Activated T-cell treated with anti-CD3 and anti-CD28 coated beads, Interleukin-2, amount 50 U/mL, for 4 hours (primary cell): ENCODE measurements at regions not wholly inside any gene's neighbourhood (a gene's known extent, or its start where the extent isn't known, plus 50 kb on each side); places are given as distances from the start of the nearest gene placed in this dataset.

Source experiments
- ATAC-seq, 2 donors: fragments of 200-7000 bp; cut with Tn5 transposase; one replicate each; pipeline ENCODE4 v1.10.0; 2021
- DNase-seq: peaks from one replicate; pipeline ENCODE4 v3.0.0-alpha.2; 2020
- H3K27me3 Mint-ChIP-seq: one replicate; pipeline ENCODE4 v1.8.0; 2021; ENCODE audit warnings: low read depth, mixed read lengths
- H3K36me3 Mint-ChIP-seq: one replicate; pipeline ENCODE4 v1.8.0; 2022; ENCODE audit warnings: mixed read lengths; ENCODE audit not compliant: insufficient read depth
- H3K4me1 Mint-ChIP-seq: one replicate; pipeline ENCODE4 v1.8.0; 2021; ENCODE audit warnings: low read depth, mixed read lengths
- H3K4me3 Mint-ChIP-seq: one replicate; pipeline ENCODE4 v1.8.0; 2021; ENCODE audit warnings: mild to moderate bottlenecking, moderate library complexity, mixed read lengths
- H3K9me3 Mint-ChIP-seq: one replicate; pipeline ENCODE4 v1.8.0; 2021; ENCODE audit warnings: mixed read lengths

DNA sequence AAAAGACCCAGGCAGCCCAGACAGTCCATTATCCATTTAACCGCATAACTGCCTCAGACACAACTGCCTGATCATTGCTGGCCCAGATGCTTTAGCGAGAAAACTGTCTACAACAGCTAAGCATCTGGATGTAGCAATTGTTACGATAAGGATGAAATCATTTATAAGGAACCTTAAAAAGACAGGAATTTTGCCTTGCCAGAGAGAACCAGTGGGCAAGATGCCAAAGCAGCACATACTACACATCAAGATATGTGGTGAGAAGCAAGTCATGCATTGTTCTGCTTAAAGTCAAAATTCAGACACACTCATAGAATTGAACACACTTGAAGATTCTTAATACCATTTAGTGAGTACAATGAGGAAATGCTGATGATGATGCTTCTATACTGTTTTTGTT is 1525.3 kb downstream of the CDH8 start:
- H3K4me1 Mint-ChIP-seq: no peaks in the 10 kb centered on the region
- H3K9me3 Mint-ChIP-seq: peaks cover 18% of the 10 kb centered on the region
- H3K4me3 Mint-ChIP-seq: no peak overlapping the region
- no peaks in the 10 kb centered on the region for H3K27me3 Mint-ChIP-seq
- H3K36me3 Mint-ChIP-seq: no peaks in the 10 kb centered on the region
- no peak for ATAC-seq
- no peak for DNase-seq

DNA sequence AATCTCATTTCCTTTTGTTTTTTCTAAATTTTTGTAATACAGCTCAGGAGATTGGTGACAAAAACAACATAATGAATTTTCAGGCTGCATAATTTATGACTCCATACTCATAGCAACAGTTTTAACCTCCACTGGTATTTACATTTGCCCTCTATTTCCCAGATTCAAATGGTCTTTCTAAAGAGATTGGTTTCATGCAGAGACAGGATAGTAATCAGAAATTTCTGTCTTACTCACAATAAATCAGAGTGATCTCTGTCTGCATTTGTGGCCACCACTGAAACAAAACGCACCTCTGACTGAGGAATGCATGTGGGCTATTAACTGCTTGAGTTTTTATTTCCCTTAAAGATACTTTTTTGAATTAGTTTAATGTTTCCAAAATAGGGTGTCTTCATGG is 1526.0 kb downstream of the CDH8 start:
- no peaks in the 10 kb centered on the region for H3K4me1 Mint-ChIP-seq
- ATAC-seq: no peak
- H3K9me3 Mint-ChIP-seq: peaks cover 18% of the 10 kb centered on the region
- no peaks in the 10 kb centered on the region for H3K27me3 Mint-ChIP-seq
- H3K4me3 Mint-ChIP-seq: no peak overlapping the region
- DNase-seq: no peak
- H3K36me3 Mint-ChIP-seq: no peaks in the 10 kb centered on the region

DNA sequence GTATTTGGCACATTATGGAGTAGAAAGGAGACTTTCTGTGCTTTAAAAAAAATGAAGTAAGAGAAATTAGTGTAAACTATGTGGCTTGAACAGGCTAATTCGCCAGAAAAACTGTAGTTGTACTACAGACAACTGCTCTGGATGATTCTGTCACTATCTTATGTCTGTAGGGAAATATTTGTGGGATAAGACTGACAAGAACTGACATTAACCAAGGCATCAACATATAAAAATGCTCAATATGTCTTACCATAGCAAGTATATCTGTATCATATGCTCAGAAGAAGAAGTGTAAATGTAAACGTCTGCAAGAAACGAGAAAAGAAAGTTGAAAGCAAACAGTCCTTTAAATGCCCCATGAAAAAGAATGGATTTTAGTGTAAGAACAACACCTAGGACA is 1545.0 kb downstream of the CDH8 start:
- Mint-ChIP-seq H3K36me3 (no peaks in the 10 kb centered on the region), H3K4me1 (no peaks in the 10 kb centered on the region), H3K4me3 (no peak overlapping the region), H3K27me3 (no peaks in the 10 kb centered on the region), H3K9me3 (peaks cover 16% of the 10 kb centered on the region)
- DNase-seq (no peak), ATAC-seq (no peak)

DNA sequence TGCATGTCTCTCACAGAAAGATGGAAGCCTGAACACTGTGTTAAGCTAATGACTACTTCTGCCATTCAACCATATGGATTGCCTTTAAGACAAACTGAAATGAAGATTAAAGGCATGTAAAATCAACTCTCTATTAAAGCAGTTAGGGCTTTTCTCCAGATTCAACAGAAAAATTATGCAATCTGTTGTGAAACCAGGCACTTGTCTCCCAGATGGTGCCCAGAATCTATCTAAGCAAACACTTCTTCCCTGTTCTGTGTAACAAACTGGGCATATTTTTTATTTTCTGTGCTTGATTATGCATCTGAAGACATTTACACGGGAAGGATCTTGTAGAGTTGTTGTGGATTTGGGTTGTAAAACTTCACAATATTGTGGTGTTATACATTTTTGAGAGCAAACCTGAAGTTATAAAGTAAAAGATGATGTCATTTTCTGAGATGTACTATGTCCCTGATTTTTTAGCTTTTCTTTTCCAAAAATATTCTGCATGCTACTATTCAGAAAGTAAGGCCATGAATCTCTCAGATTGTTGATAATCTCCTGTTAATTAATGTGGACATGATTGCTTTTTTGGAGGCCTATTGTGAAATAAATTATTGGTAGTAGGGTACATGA is 1550.3 kb downstream of the CDH8 start:
- DNase-seq: no peak

DNA sequence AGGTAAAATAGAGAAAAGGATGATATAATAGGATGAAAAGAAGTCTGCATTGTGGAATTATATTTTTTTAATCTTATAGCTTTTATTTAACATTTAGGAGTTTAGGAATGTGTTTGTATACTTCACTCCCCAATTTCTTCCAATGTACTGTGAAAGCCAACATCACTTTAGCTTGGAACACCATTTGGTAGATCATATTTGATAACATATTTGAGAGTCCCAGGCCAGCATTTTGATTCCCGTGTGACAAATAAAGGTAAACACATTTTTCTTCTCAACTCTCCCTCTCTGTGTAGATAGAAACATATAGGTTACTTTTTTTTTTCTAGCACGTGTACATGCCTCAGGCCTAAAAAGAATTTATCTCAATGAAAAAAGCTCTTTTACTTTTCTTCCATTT is 1551.3 kb downstream of the CDH8 start:
- no peak for DNase-seq
- no peaks in the 10 kb centered on the region for H3K36me3 Mint-ChIP-seq
- no peaks in the 10 kb centered on the region for H3K27me3 Mint-ChIP-seq
- no peak for ATAC-seq
- H3K4me1 Mint-ChIP-seq: no peaks in the 10 kb centered on the region
- H3K4me3 Mint-ChIP-seq: no peak overlapping the region
- H3K9me3 Mint-ChIP-seq: peaks cover 6% of the 10 kb centered on the region

More for the DNA sequence above, 1550.3 kb downstream of the CDH8 start:
- no peaks in the 10 kb centered on the region for H3K27me3 Mint-ChIP-seq
- no peak for ATAC-seq
- peaks cover 9% of the 10 kb centered on the region for H3K9me3 Mint-ChIP-seq
- H3K4me3 Mint-ChIP-seq: no peak overlapping the region
- H3K4me1 Mint-ChIP-seq: no peaks in the 10 kb centered on the region
- H3K36me3 Mint-ChIP-seq: no peaks in the 10 kb centered on the region

DNA sequence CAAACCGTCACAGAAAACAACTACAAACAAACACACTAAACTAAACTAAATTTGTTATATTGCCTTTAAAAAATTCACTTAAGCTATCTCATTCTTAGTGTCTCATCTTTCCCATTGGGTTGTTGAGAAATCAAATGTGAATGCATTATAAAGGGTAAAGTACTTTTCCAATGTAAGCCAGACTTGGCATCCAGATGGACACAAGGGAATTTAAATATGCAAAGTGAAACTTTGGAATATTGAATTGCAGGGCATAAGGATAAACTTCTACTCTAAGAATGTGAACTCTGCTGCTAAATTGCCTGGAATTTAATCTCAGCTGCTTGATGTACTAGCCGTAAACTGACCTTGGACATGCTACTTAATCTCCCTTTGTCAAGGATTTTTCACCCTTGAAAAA is 1554.6 kb downstream of the CDH8 start:
- ATAC-seq: no peak
- no peak for DNase-seq
- Mint-ChIP-seq H3K9me3 (peaks cover 13% of the 10 kb centered on the region), H3K4me3 (no peak overlapping the region), H3K36me3 (no peaks in the 10 kb centered on the region), H3K4me1 (no peaks in the 10 kb centered on the region), H3K27me3 (no peaks in the 10 kb centered on the region)

DNA sequence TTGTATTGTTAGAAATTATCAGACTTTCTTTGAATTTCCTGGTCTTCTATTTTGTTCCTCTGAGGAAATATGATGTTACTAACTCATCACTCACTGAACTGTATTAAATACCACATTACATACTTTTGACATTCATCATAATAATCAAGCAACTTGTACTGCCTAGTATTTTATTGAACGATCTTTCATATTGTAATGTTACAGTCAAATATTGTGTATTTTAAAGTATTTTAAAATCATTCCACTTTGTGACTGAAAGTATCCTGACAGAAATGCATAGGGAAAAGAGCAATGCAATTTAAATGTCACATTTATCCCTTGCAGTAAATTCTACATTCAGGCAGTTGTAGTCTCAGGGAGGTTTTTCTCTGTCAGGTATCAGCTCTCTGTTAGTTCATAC is 1557.4 kb downstream of the CDH8 start:
- ATAC-seq (no peak), DNase-seq (no peak)
- Mint-ChIP-seq H3K36me3 (no peaks in the 10 kb centered on the region), H3K9me3 (peaks cover 11% of the 10 kb centered on the region), H3K27me3 (no peaks in the 10 kb centered on the region), H3K4me1 (no peaks in the 10 kb centered on the region), H3K4me3 (no peak overlapping the region)

DNA sequence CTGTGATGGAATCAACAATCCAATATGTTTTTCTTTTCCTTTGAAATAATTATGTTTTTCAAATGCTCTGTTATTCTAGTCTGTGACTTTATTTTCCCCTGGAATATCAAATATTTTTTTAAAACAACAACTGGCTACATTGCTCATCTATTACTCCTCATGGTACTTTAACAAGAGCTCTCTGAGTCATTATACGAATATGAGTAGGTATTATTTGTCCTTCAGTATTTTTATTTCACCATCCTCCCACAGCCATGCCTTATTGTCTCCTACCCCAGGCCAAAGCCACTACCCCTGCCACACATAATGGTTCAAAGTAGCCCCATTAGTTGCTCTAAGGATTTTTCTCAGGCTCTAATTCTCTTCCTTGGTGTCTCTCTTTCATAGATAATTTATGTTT is 1572.3 kb downstream of the CDH8 start:
- Mint-ChIP-seq H3K4me3 (no peak overlapping the region), H3K4me1 (no peaks in the 10 kb centered on the region), H3K36me3 (no peaks in the 10 kb centered on the region), H3K27me3 (no peaks in the 10 kb centered on the region), H3K9me3 (peaks cover 29% of the 10 kb centered on the region)
- ATAC-seq (no peak), DNase-seq (no peak)

DNA sequence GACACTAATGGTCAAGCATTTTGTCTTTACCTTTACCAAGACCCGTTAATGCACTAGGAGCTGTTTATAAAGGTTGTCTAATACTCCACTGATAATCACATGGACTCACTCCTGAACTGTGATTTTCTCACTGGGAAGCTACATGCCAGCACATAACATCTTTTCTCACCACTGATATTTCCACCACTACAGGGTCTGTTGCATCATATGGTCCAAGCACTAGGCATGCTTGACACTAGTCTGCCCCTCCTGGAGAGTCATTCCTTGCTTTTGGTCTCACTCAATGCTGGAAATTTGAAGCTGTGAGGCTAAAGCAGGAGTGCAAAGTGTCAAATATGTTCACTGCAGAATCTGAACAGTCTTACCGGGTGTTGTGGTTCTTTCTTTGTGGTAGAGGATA is 1576.8 kb downstream of the CDH8 start:
- no peaks in the 10 kb centered on the region for H3K4me1 Mint-ChIP-seq
- ATAC-seq (no peak), DNase-seq (no peak)
- no peak overlapping the region for H3K4me3 Mint-ChIP-seq
- no peaks in the 10 kb centered on the region for H3K27me3 Mint-ChIP-seq
- H3K9me3 Mint-ChIP-seq: peaks cover 14% of the 10 kb centered on the region
- no peaks in the 10 kb centered on the region for H3K36me3 Mint-ChIP-seq

DNA sequence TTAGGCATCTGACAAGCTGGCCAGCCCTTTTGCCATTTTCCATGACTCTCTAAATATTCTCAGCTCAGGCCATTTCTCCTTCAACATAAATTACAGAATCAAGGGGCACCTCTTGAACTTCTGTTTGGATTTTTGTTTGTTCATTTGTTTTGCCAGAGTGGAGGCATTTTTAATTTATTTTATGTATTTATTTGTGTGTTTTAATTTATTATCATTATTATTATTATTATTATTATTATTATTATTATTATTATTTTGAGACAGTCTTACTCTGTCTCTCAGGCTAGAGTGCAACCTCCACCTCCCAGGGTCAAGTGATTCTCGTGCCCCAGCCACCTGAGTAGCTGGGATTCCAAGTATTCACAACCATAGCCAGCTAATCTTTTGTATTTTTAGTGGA is 1578.0 kb downstream of the CDH8 start:
- H3K4me1 Mint-ChIP-seq: no peaks in the 10 kb centered on the region
- H3K36me3 Mint-ChIP-seq: no peaks in the 10 kb centered on the region
- no peak for DNase-seq
- H3K27me3 Mint-ChIP-seq: no peaks in the 10 kb centered on the region
- ATAC-seq: no peak
- H3K4me3 Mint-ChIP-seq: no peak overlapping the region
- peaks cover 17% of the 10 kb centered on the region for H3K9me3 Mint-ChIP-seq

DNA sequence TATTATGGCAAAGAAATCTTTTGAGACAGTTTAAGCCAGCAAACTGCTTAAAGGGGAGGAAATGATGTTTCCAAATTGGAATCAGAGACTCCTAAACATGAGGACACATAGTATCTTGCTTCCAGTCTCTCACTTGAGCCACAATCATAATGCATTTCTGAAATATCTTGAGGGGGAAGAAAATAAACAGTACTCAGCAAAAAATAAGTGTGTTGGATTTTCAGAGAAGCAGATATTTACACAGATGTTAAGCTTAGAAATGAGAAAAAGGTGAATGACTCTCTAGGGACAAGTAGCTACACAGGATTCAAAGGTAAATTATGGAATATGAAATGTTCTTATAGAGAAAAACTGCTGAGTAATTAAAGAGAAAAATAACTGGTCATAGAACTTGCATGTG is 1583.6 kb downstream of the CDH8 start:
- Mint-ChIP-seq H3K4me1 (no peaks in the 10 kb centered on the region), H3K4me3 (no peak overlapping the region), H3K9me3 (peaks cover 6% of the 10 kb centered on the region), H3K27me3 (no peaks in the 10 kb centered on the region), H3K36me3 (no peaks in the 10 kb centered on the region)
- ATAC-seq (no peak), DNase-seq (no peak)

DNA sequence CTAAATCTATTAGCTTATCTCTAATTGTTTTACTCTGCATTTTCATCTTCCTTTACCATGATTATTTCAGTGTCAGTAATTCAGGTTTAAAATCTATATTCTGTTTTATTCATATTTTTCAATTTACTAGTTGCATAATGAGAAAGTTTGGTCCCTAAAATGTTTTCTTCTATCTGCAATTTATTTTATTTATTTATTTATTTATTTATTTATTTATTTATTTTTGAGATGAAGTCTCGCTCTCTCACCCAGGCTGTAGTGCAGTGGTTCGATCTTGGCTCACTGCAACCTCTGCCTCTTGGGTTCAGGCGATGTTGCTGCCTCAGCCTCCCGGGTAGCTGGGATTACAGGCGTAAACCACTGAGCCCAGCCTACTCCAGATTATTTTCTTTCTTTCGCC is 1597.3 kb downstream of the CDH8 start:
- ATAC-seq (no peak), DNase-seq (no peak)
- Mint-ChIP-seq H3K9me3 (peaks cover 15% of the 10 kb centered on the region), H3K4me1 (no peaks in the 10 kb centered on the region), H3K4me3 (no peak overlapping the region), H3K36me3 (no peaks in the 10 kb centered on the region), H3K27me3 (no peaks in the 10 kb centered on the region)

DNA sequence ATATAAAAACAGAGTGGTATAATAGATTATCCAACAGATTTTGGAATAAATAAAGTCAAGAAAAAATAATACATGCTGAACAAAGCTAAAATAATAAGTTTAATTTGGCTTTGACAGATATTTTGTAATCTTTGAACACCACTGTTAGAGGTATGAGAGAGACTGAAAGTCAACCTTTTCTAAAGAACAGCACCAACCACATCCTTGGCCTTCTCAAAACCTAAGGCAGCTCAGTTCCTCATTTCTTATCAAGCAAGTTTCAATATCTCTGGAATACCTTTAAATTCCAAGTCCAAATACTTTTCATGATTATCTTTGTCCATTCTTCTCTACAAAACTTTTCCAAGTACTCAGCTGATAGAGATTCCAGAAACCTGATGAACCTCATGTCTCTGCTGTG is 1603.8 kb downstream of the CDH8 start:
- no peaks in the 10 kb centered on the region for H3K36me3 Mint-ChIP-seq
- no peak overlapping the region for H3K4me3 Mint-ChIP-seq
- peaks cover 22% of the 10 kb centered on the region for H3K9me3 Mint-ChIP-seq
- H3K27me3 Mint-ChIP-seq: no peaks in the 10 kb centered on the region
- H3K4me1 Mint-ChIP-seq: no peaks in the 10 kb centered on the region
- DNase-seq (no peak), ATAC-seq (no peak)

DNA sequence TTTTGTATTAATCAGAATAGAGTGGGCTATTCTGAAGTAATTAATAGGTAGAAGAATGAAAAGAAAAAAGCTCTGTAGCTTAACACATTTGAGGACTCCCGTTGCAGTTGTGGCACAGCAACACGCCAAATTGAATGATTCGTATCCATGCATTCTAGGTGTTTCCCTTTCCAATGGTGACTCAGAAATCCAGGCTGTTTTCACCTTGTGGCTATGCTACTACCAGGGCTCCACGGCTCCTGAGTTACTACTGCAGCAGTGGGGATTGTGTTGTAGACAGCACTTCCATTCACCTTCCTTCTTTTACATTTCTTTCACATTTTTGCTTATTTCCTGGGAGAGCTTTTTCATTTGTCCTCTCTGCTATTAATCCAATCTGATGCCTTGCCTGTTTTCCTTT is 1616.4 kb downstream of the CDH8 start:
- Mint-ChIP-seq H3K36me3 (no peaks in the 10 kb centered on the region), H3K4me3 (no peak overlapping the region), H3K4me1 (no peaks in the 10 kb centered on the region), H3K9me3 (peaks cover 13% of the 10 kb centered on the region), H3K27me3 (no peaks in the 10 kb centered on the region)
- no peak for ATAC-seq
- no peak for DNase-seq

DNA sequence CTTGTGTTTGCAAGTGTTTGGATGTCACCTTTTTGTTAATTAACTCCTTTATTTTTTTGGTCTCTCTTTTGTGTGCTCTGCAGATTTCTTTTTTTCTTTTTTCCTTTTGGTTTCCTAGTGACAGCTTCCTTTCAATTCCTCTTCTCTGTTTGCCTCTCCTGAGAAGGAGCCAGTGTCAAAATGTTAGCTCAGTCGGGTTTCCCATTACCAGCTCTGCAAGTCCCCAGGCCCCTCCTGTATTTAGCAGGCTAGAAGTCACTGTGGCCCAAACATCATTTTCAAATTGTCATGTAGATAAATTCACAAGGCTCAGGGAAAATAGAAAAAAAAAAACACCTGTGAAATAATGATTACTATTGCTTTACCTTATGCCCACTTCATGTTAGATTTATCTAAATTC is 1621.6 kb downstream of the CDH8 start:
- ATAC-seq: no peak

DNA sequence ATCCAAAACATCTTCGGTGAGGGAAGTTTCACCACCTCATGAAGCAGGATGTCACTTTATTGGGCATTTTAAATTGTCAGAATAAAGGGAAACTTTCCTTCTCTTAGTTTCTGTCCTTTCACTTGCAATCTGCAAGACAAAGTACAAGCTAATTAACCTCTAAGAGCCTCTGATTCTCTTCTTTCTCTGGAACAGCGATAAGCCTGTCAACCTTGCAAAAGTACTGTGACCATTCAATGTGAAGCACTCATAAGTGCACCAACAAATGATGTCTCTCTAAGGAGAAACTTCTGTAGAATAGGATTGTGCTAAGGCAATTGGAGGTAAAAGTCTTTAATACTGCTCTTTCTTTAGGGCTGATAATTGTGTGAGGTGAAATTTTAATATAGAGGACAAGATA is 1622.3 kb downstream of the CDH8 start:
- peaks cover 16% of the 10 kb centered on the region for H3K9me3 Mint-ChIP-seq
- H3K27me3 Mint-ChIP-seq: no peaks in the 10 kb centered on the region
- ATAC-seq: no peak
- H3K4me3 Mint-ChIP-seq: no peak overlapping the region
- no peak for DNase-seq
- no peaks in the 10 kb centered on the region for H3K36me3 Mint-ChIP-seq
- H3K4me1 Mint-ChIP-seq: no peaks in the 10 kb centered on the region

More for the DNA sequence above, 1621.6 kb downstream of the CDH8 start:
- Mint-ChIP-seq H3K36me3 (no peaks in the 10 kb centered on the region), H3K27me3 (no peaks in the 10 kb centered on the region), H3K4me3 (no peak overlapping the region), H3K9me3 (peaks cover 16% of the 10 kb centered on the region), H3K4me1 (no peaks in the 10 kb centered on the region)
- no peak for DNase-seq
